ENCODE measurements at regions not wholly inside any gene's neighbourhood (a gene's known extent, or its start where the extent isn't known, plus 50 kb on each side); places are given as distances from the start of the nearest gene placed in this dataset.

DNA sequence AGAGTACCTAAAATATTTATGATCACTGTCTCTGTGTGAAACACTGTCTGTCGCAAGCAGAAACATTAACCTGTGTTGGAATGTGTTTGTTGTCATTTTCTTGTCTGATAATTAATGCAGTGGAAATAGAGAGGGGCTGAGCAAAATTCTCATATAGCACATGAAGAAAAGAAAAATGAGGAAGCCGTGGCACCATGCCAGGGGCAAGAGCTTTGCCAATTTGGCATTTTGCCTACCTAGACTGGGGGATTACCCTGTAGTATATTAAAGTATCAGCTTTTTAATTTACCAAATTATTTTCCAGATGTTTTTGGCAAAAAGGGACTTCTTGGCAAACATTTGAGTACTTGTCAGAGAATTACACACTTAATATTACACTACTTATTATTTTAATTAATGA is 1326.6 kb upstream of the GOT2 start:
- Histone ChIP-seq H3K79me2 (ENCODE audit: control insufficient read depth, insufficient read depth, low read length) (no peaks in the 10 kb centered on the region), H3K4me1 (ENCODE audit: control insufficient read depth, insufficient read depth, low read length) (no peaks in the 10 kb centered on the region), H3K4me3 (no peak overlapping the region), H3K27me3 (replicated peaks in 1 of 2; ENCODE audit: control insufficient read depth in 2 of 2, insufficient read depth in 2 of 2, low read length in 1 of 2) (no peaks in the 10 kb centered on the region), H3K9me3 (replicated peaks; ENCODE audit: control insufficient read depth, insufficient read depth, low read length) (no peaks in the 10 kb centered on the region), H3K36me3 (ENCODE audit: control insufficient read depth in 2 of 2, insufficient read depth in 2 of 2, low read length in 1 of 2) (no peaks in the 10 kb centered on the region), H4K20me1 (ENCODE audit: control insufficient read depth, insufficient read depth) (no peaks in the 10 kb centered on the region), H3K9ac (ENCODE audit: control insufficient read depth, insufficient read depth, low read length) (no peak overlapping the region), H3K27ac (ENCODE audit: control insufficient read depth, insufficient read depth) (no peak overlapping the region), H2AFZ (ENCODE audit: control insufficient read depth, low read depth, low read length) (no peak overlapping the region), H3K4me2 (ENCODE audit: control insufficient read depth, insufficient read depth) (no peak overlapping the region)
- RAD21 ChIA-PET (ENCODE audit: unreplicated experiment) = no interaction called here
- in situ Hi-C loops (cut with MboI) (no loop called here), intact Hi-C loops (cut with micrococcal nuclease; ENCODE audit: unreplicated experiment) (no loop called here)
- DNase-seq (ENCODE audit: low read depth, low spot score) = no peak
- no peak for ATAC-seq
- 13% methylated on average over 2 of the region's 2 CpGs for WGBS (ENCODE audit: insufficient coverage, insufficient replicate concordance, low lambda C conversion rate, missing lambda C conversion rate)
- POLR2A ChIA-PET = no interaction called here
- BruUV-seq (replicated peaks) = no TSS peak
- CTCF ChIA-PET = no interaction called here
- SMC1A ChIA-PET (ENCODE audit: uncharacterized antibody, unreplicated experiment) = no interaction called here
- FAIRE-seq = no peak
- TF ChIP-seq NR2C1 (IDR thresholded peaks at IDR 0.05) (no peak), FOS (IDR thresholded peaks at IDR 0.05; ENCODE audit: borderline replicate concordance, extremely low read depth, insufficient read length) (no peak), HDAC6 (IDR thresholded peaks at IDR 0.05; ENCODE audit: unreplicated experiment) (no peak), E4F1 (IDR thresholded peaks at IDR 0.05; ENCODE audit: borderline replicate concordance, partially characterized antibody) (no peak), RELB (IDR thresholded peaks at IDR 0.05; ENCODE audit: low read depth) (no peak), RBBP5 (conservative IDR thresholded peaks at IDR 0.05) (no peak), HCFC1 (IDR thresholded peaks at IDR 0.05; ENCODE audit: low read length) (no peak), ZBED1 (IDR thresholded peaks at IDR 0.05; ENCODE audit: borderline replicate concordance) (no peak), USF2 (IDR thresholded peaks at IDR 0.05; ENCODE audit: borderline replicate concordance, low read depth, low read length) (no peak), CBX5 (IDR thresholded peaks at IDR 0.05; ENCODE audit: low read depth) (no peak), SPI1 (IDR thresholded peaks at IDR 0.05; ENCODE audit: borderline replicate concordance, insufficient read depth, low read depth, low read length) (no peak), ZNF592 (IDR thresholded peaks at IDR 0.05) (no peak), TCF3 (IDR thresholded peaks at IDR 0.05; ENCODE audit: borderline replicate concordance, insufficient read depth, low read depth, low read length) (no peak), BACH1 (IDR thresholded peaks at IDR 0.05; ENCODE audit: borderline replicate concordance) (no peak)
- TF ChIP-seq, protein P1, sequence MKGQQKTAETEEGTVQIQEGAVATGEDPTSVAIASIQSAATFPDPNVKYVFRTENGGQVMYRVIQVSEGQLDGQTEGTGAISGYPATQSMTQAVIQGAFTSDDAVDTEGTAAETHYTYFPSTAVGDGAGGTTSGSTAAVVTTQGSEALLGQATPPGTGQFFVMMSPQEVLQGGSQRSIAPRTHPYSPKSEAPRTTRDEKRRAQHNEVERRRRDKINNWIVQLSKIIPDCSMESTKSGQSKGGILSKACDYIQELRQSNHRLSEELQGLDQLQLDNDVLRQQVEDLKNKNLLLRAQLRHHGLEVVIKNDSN (IDR thresholded peaks at IDR 0.05; ENCODE audit: borderline replicate concordance, extremely low read length, insufficient read depth, low read depth, low read length) = no peak
